ENCODE measurements at regions not wholly inside any gene's neighbourhood (a gene's known extent, or its start where the extent isn't known, plus 50 kb on each side); places are given as distances from the start of the nearest gene placed in this dataset.

DNA sequence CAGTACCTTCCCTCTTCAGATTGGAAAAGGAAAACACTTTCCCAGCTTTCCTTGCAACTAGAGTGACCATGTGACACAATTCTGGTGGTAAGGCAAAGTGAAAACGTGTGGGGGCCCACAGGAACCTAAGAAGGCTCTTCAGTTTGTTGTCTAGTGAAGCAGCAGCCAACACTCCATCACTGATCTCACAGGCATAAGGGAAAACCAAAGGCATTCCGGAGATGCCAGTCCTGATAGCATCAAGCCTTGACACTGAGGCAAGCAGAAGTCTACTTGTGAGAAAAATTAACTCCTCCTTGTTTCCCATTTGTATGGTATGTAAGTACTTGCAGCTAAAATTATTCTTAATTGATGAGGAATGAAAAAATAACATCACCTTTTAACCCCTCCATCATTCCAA, 88.3 kb downstream of the ETAA1 start:
- POLR2A ChIA-PET: no interaction called here

DNA sequence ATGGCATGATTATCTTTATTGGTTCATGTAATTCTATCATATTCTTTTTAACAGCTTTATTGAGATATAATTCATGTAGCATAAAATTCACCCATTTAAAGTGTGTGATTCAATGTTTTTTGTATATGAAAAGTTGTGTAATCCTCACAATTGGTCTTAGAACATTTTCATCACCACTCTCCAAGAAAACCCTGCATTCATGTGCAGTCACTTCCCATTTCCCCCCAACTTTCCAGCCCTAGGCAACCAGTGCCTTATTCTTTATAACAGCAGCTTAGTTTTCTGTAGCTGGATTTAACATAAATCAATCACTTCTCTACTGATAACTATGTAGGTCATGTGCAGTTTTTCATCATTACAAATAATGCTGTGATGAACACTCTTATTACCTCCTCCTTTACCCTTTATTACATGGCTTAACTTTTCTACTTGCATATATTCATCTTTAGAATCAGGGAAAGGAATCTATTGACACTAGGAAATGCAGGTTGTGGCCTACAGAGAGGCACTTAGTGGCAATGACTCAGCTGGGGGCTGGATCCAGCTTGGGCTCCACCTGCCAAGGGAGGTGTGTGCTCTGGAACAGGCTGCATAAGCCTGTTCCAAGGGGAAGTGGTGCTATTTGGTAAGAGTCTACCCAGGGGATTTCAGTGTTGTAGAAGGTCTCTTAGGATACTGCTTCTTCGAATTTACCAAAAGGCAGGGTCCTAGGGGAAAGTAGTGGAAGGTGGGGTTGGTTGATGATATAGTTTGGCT, 89.1 kb downstream of the ETAA1 start:
- no peak overlapping the region for H3K4me3 ChIP-seq (replicated peaks in 1 of 3; ENCODE audit: insufficient read depth in 1 of 3, low read depth in 2 of 3, low read length in 3 of 3)
- POLR2A ChIA-PET: no interaction called here
- DNase-seq (ENCODE audit: low spot score): no peak
- 0% methylated on average over 1 of the region's 1 CpG for WGBS (ENCODE audit: low lambda C conversion rate)
- no peaks in the 10 kb centered on the region for H4K20me1 ChIP-seq (ENCODE audit: insufficient read depth, low read length)
- H3K79me2 ChIP-seq (ENCODE audit: insufficient read depth, low read length): no peaks in the 10 kb centered on the region
- intact Hi-C loops (cut with micrococcal nuclease; ENCODE audit: unreplicated experiment) (no loop called here), in situ Hi-C loops (cut with HindIII; ENCODE audit: extremely low pct_ligation_motif_present, low pct_unique_long_range_greater_than_20kb) (no loop called here)
- H3K4me2 ChIP-seq (ENCODE audit: low read depth, low read length): no peak overlapping the region
- no peak overlapping the region for H3K9ac ChIP-seq (ENCODE audit: insufficient read depth, low read depth, low read length)
- no peaks in the 10 kb centered on the region for H3K36me3 ChIP-seq (replicated peaks in 1 of 2; ENCODE audit: control insufficient read depth in 1 of 2, insufficient read depth in 2 of 2, low read length in 2 of 2)
- H3K27me3 ChIP-seq (ENCODE audit: control insufficient read depth in 1 of 2, insufficient read depth in 2 of 2, low read length in 2 of 2): no peaks in the 10 kb centered on the region
- no peak for FAIRE-seq
- H3K9me3 ChIP-seq (ENCODE audit: low read length): no peaks in the 10 kb centered on the region
- no TSS peak for BruUV-seq (replicated peaks)
- no peak overlapping the region for H2AFZ ChIP-seq (ENCODE audit: low read length)
- no peak for ATAC-seq
- no peak for TF ChIP-seq ZNF180 (CRISPR knock-in tag; IDR thresholded peaks at IDR 0.05; ENCODE audit: borderline replicate concordance, low read depth)
- no peak for TF ChIP-seq TP53 (CRISPR knock-in tag; conservative IDR thresholded peaks at IDR 0.05)
- no peaks in the 10 kb centered on the region for H3K4me1 ChIP-seq (ENCODE audit: insufficient read depth, low read length)
- no peak overlapping the region for H3K27ac ChIP-seq (ENCODE audit: extremely low read length, insufficient read depth, low read length)
- CTCF ChIA-PET (ENCODE audit: low intra/inter-chr PET ratio, low total read pairs): no interaction called here

More for the DNA sequence above, 88.3 kb downstream of the ETAA1 start:
- no peaks in the 10 kb centered on the region for H3K36me3 ChIP-seq (replicated peaks in 1 of 2; ENCODE audit: control insufficient read depth in 1 of 2, insufficient read depth in 2 of 2, low read length in 2 of 2)
- in situ Hi-C loops (cut with HindIII; ENCODE audit: extremely low pct_ligation_motif_present, low pct_unique_long_range_greater_than_20kb) (no loop called here), intact Hi-C loops (cut with micrococcal nuclease; ENCODE audit: unreplicated experiment) (no loop called here)
- H3K79me2 ChIP-seq (ENCODE audit: insufficient read depth, low read length): no peaks in the 10 kb centered on the region
- BruUV-seq (replicated peaks): no TSS peak
- no peak overlapping the region for H3K27ac ChIP-seq (ENCODE audit: extremely low read length, insufficient read depth, low read length)
- no peak overlapping the region for H3K4me2 ChIP-seq (ENCODE audit: low read depth, low read length)
- ATAC-seq: no peak
- 0% methylated on average over 2 of the region's 2 CpGs for WGBS (ENCODE audit: low lambda C conversion rate)
- no peak for FAIRE-seq
- no peak overlapping the region for H2AFZ ChIP-seq (ENCODE audit: low read length)
- H3K4me1 ChIP-seq (ENCODE audit: insufficient read depth, low read length): no peaks in the 10 kb centered on the region
- no peaks in the 10 kb centered on the region for H4K20me1 ChIP-seq (ENCODE audit: insufficient read depth, low read length)
- CTCF ChIA-PET (ENCODE audit: low intra/inter-chr PET ratio, low total read pairs): no interaction called here
- DNase-seq (ENCODE audit: low spot score): no peak
- H3K9ac ChIP-seq (ENCODE audit: insufficient read depth, low read depth, low read length): no peak overlapping the region
- no peaks in the 10 kb centered on the region for H3K9me3 ChIP-seq (ENCODE audit: low read length)
- no peaks in the 10 kb centered on the region for H3K27me3 ChIP-seq (ENCODE audit: control insufficient read depth in 1 of 2, insufficient read depth in 2 of 2, low read length in 2 of 2)
- H3K4me3 ChIP-seq (replicated peaks in 1 of 3; ENCODE audit: insufficient read depth in 1 of 3, low read depth in 2 of 3, low read length in 3 of 3): no peak overlapping the region
- TF ChIP-seq KLF12 (CRISPR knock-in tag; IDR thresholded peaks at IDR 0.05; ENCODE audit: borderline replicate concordance) (no peak), EEA1 (CRISPR knock-in tag; IDR thresholded peaks at IDR 0.05; ENCODE audit: borderline replicate concordance) (no peak), ZNF615 (CRISPR knock-in tag; IDR thresholded peaks at IDR 0.05; ENCODE audit: borderline replicate concordance) (no peak)
- TF ChIP-seq, protein P1, sequence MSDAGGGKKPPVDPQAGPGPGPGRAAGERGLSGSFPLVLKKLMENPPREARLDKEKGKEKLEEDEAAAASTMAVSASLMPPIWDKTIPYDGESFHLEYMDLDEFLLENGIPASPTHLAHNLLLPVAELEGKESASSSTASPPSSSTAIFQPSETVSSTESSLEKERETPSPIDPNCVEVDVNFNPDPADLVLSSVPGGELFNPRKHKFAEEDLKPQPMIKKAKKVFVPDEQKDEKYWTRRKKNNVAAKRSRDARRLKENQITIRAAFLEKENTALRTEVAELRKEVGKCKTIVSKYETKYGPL (CRISPR knock-in tag; IDR thresholded peaks at IDR 0.05): no peak
